Transverse colon (tissue), 4 donors: ENCODE measurements at regions not wholly inside any gene's neighbourhood (a gene's known extent, or its start where the extent isn't known, plus 50 kb on each side); places are given as distances from the start of the nearest gene placed in this dataset.

Source experiments
- CTCF ChIP-seq, 5 experiments: fragments of 200-600 bp in 3 of 5; fragments of 450-650 bp in 2 of 5; sonication (generic) in 3 of 5; IDR thresholded peaks; 1 replicate in 2 of 5; 2 replicates in 3 of 5; pipeline ENCODE4 v1.5.1; 2016 to 2017; ENCODE audit warnings: antibody characterized with exemption in 5 of 5, inconsistent platforms in 3 of 5, mild to moderate bottlenecking in 2 of 5, moderate library complexity in 1 of 5
- POLR2A ChIP-seq: fragments of 450-650 bp; IDR thresholded peaks from one replicate; pipeline ENCODE4 v1.6.1; 2016; ENCODE audit warnings: antibody characterized with exemption, mild to moderate bottlenecking, moderate library complexity
- POLR2AphosphoS5 ChIP-seq, 3 donors: sonication (generic); formaldehyde crosslinking; IDR thresholded peaks; one replicate each; pipeline ENCODE4 v1.6.1; 2016; ENCODE audit warnings: antibody characterized with exemption in 3 of 3

DNA sequence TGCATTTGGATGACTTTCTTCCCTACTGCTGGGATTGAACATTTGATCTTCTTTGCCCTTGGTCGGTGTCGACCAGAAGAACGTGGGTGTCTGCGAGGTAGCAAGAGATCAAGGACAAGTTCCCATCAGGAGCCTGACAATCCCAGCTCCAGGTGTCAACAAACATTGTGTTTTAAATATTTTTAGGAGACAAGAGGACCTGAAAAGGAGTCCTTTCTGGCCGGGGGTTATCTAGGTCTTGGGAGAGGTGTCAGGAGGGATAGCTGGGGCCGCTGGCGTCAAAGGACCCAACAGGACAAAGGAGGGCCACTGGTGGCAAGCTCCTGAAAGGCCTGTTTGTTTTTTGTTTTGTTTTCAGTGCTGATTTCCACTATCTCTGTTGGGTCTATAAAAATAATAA lies 308.4 kb upstream of the ERCC4 start:
- TF ChIP-seq CTCF (IDR thresholded peaks at IDR 0.05): no peak
- TF ChIP-seq POLR2A: no peak
- TF ChIP-seq POLR2AphosphoS5 (IDR thresholded peaks at IDR 0.05): no peak
